Esophagus squamous epithelium (tissue), 4 donors: ENCODE measurements at regions not wholly inside any gene's neighbourhood (a gene's known extent, or its start where the extent isn't known, plus 50 kb on each side); places are given as distances from the start of the nearest gene placed in this dataset.

ENCODE experiments used
- POLR2A ChIP-seq, 4 donors: fragments of 450-650 bp; IDR thresholded peaks; one replicate each; pipeline ENCODE4 v1.6.1; 2017; ENCODE audit warnings: antibody characterized with exemption in 4 of 4, mild to moderate bottlenecking in 4 of 4, moderate library complexity in 3 of 4
- TF ChIP-seq, protein P1 (sequence below), 6 experiments: fragments of 450-650 bp in 4 of 6; fragments of 200-600 bp in 2 of 6; sonication (generic) in 2 of 6; IDR thresholded peaks; one replicate each; pipeline ENCODE4 v1.5.1; 2016 to 2019; ENCODE audit warnings: antibody characterized with exemption in 6 of 6, mild to moderate bottlenecking in 4 of 6, moderate library complexity in 4 of 6

DNA sequence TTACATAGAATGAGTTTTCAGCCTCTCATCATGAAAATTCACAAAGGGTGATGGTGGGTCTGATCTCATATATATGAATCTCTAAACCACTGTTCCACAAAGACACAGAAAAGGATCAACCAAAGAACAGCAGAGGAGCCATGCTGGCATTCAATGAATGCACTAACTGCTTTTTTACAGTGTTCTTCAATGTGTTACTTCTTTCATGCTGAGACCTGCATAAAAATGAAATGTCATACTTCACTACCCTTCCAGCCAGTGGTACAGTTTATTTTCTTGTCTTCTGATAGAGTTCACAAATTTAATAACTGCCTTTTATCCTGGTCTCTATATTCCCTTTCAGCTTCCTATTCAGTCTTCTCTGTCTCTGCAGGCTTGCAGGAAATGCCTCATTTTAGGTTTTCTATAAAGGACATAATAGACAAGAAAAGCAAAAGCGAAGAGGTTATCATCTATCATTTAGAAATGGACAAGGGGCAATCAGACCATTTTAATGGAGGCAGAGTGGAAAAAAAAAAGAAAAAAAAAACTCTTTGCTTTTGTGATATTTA lies 836.7 kb upstream of the FOXG1 start:
- TF ChIP-seq, protein P1, sequence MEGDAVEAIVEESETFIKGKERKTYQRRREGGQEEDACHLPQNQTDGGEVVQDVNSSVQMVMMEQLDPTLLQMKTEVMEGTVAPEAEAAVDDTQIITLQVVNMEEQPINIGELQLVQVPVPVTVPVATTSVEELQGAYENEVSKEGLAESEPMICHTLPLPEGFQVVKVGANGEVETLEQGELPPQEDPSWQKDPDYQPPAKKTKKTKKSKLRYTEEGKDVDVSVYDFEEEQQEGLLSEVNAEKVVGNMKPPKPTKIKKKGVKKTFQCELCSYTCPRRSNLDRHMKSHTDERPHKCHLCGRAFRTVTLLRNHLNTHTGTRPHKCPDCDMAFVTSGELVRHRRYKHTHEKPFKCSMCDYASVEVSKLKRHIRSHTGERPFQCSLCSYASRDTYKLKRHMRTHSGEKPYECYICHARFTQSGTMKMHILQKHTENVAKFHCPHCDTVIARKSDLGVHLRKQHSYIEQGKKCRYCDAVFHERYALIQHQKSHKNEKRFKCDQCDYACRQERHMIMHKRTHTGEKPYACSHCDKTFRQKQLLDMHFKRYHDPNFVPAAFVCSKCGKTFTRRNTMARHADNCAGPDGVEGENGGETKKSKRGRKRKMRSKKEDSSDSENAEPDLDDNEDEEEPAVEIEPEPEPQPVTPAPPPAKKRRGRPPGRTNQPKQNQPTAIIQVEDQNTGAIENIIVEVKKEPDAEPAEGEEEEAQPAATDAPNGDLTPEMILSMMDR (IDR thresholded peaks at IDR 0.05), result no peak
- no peak for TF ChIP-seq POLR2A (IDR thresholded peaks at IDR 0.05)
